ENCODE measurements at regions not wholly inside any gene's neighbourhood (a gene's known extent, or its start where the extent isn't known, plus 50 kb on each side); places are given as distances from the start of the nearest gene placed in this dataset.

DNA sequence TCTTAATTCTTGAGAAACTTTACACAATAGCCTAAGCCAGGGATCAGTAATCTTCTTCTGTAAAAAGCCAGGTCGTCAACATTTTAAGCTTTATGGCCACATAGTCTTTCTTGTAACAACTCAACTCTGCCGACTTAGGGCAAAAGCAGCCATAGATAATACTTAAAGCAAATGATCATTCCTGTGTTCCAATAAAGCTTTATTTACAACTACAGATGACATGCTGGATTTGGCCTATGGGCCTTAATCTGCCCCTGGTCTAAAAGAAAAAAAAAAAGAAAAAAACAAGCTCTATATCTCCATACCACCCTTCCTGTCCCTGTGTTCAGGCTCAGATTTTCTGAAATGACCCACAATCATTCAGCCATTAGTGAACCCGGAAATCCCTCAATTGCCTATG, 220.3 kb downstream of the ENC1 start:
- no peak for DNase-seq (ENCODE audit: extremely low spot score)
- ChIA-PET POLR2A (no interaction called here), CTCF (interaction anchor here (1.7 kb wide), 1 partner anchor 13 kb away, joined by 5 read pairs; no protein-coding TSS in a partner anchor)
- TF ChIP-seq, protein P1, sequence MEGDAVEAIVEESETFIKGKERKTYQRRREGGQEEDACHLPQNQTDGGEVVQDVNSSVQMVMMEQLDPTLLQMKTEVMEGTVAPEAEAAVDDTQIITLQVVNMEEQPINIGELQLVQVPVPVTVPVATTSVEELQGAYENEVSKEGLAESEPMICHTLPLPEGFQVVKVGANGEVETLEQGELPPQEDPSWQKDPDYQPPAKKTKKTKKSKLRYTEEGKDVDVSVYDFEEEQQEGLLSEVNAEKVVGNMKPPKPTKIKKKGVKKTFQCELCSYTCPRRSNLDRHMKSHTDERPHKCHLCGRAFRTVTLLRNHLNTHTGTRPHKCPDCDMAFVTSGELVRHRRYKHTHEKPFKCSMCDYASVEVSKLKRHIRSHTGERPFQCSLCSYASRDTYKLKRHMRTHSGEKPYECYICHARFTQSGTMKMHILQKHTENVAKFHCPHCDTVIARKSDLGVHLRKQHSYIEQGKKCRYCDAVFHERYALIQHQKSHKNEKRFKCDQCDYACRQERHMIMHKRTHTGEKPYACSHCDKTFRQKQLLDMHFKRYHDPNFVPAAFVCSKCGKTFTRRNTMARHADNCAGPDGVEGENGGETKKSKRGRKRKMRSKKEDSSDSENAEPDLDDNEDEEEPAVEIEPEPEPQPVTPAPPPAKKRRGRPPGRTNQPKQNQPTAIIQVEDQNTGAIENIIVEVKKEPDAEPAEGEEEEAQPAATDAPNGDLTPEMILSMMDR (IDR thresholded peaks at IDR 0.05; ENCODE audit: control extremely low read depth, extremely low read depth, low read depth, missing control alignments) = no peak

DNA sequence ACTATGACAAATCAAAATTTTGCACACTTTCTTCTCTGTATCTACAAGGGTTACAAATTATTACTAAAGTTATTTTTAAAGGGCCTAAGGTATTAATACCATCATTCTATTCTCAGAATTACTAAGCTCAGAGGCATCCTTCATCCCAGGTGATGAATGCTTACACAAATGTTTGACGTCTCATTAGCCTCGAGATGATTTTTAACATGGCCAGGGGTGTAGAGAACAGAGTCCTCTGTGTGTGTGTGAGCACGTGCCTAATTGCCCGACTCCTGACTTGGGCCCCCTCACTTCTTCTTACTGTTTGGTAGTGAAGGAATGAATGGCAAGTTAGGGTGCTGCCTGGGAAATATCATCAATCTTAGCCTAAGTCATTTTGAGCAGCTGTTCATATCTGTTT, 221.1 kb downstream of the ENC1 start:
- POLR2A ChIA-PET = no interaction called here
- CTCF ChIA-PET = interaction anchor here (1.2 to 1.7 kb wide), 2 partner anchors 9 to 12 kb away, joined by 4 to 5 read pairs; no protein-coding TSS in a partner anchor
- TF ChIP-seq, protein P1 (IDR thresholded peaks at IDR 0.05; ENCODE audit: control extremely low read depth, extremely low read depth, low read depth, missing control alignments) = no peak
- no peak for DNase-seq (ENCODE audit: extremely low spot score)

DNA sequence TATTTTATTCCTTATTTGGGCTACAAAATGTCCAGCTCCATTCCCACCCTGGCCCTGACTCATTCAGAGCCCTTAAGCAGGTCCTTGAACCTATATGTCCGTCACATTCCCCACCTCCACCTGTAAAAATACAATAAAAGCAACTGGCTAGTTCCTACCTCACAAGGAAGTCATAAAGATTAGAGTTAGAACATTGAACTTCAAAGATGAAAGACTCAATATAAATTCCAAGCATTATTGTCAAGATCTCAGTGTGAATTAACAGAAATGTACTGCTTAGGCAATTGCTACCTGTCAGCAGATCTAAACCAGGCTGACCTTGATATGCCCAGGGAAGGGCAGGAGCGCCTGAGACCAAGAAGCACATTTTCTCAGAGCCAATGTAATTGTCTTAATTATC, 221.8 kb downstream of the ENC1 start:
- ChIA-PET CTCF (interaction anchor here (1.2 kb wide), 1 partner anchor 10 kb away, joined by 4 read pairs; no protein-coding TSS in a partner anchor), POLR2A (no interaction called here)
- DNase-seq (ENCODE audit: extremely low spot score) = no peak
- TF ChIP-seq, protein P1 (IDR thresholded peaks at IDR 0.05; ENCODE audit: control extremely low read depth, extremely low read depth, low read depth, missing control alignments) = no peak

DNA sequence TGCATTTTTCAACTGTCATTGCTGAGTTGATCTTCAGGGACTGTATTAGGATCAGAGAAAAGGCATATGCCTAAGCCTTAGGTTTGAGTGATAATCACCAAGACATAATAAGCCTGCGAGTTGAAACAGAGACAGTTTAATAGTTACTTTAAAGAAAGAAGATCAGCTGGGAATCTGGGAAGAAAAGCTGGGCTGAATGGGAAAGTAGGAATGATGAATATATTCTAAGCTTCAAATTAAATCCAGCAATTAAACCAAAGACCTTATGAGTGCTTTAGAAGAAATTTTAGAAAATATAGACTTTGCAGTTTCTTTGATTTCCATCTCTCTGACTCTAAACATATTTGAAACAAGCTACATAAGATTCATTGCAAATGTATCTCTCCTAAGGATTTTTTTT, 222.3 kb downstream of the ENC1 start:
- no peak for DNase-seq (ENCODE audit: extremely low spot score)
- CTCF ChIA-PET = interaction anchor here (1.2 kb wide), 1 partner anchor 10 kb away, joined by 4 read pairs; no protein-coding TSS in a partner anchor
- POLR2A ChIA-PET = no interaction called here
- TF ChIP-seq, protein P1 (IDR thresholded peaks at IDR 0.05; ENCODE audit: control extremely low read depth, extremely low read depth, low read depth, missing control alignments) = no peak

DNA sequence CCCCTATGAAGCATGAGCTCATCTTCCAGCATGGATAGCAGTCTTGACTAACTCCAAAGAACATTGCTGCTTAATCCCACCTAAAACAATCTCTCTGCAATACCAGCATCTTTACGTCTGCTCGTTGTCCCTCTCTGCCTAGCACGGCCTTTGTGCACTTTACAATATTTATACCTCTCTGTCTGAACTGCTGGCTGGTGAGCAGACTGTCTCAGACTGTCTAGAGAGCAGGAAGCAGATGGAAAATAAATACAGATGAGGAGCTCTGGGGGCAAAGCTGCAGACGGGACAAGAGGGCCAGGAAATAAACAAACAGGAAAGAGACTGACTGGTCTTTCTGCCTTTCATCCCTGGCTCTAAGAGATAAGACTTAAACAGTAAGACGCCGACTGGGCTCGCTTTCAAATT, 224.8 kb downstream of the ENC1 start:
- CTCF ChIA-PET = interaction anchor here (1.2 to 1.6 kb wide), 2 partner anchors 22 to 24 kb away, joined by 3 read pairs; no protein-coding TSS in a partner anchor
- DNase-seq (ENCODE audit: extremely low spot score) = no peak
- TF ChIP-seq, protein P1 (IDR thresholded peaks at IDR 0.05; ENCODE audit: control extremely low read depth, extremely low read depth, low read depth, missing control alignments) = no peak
- POLR2A ChIA-PET = no interaction called here

DNA sequence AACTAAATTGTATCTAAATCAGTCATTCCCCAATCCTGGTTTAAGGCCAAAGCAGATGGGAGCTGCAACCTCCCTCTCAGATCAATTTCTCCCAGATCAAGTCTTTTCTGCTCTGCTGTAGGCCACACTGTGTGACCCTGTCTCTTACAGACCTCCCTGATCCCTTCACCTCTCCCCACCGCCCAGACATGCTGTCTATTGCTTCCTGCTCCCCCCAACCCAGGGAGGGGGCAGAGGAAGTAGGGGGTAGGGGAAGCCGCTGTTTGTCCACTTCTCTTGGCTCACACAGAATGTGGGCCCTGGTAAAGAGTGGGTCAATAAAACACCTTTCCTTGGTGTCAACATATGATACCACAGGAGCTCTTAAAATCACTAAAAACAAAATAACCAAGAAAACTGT, 226.3 kb downstream of the ENC1 start:
- DNase-seq (ENCODE audit: extremely low spot score) = no peak
- POLR2A ChIA-PET = no interaction called here
- CTCF ChIA-PET = no interaction called here
- TF ChIP-seq, protein P1 (IDR thresholded peaks at IDR 0.05; ENCODE audit: control extremely low read depth, extremely low read depth, low read depth, missing control alignments) = no peak

All from GM10248 (cell line).